Spleen (tissue), 3 donors: ENCODE measurements at regions not wholly inside any gene's neighbourhood (a gene's known extent, or its start where the extent isn't known, plus 50 kb on each side); places are given as distances from the start of the nearest gene placed in this dataset.
"Not testable (repeated sequence)": the region's sequence is repeated elsewhere in the genome, so short reads cannot be mapped to it uniquely, and the experiment has no call there.

Experiments
- POLR2A ChIP-seq, 3 donors: fragments of 450-650 bp; IDR thresholded peaks; one replicate each; pipeline ENCODE4 v1.5.1; 2017; ENCODE audit warnings: antibody characterized with exemption in 3 of 3, mild to moderate bottlenecking in 1 of 3
- POLR2AphosphoS5 ChIP-seq, 3 donors: sonication (generic); formaldehyde crosslinking; IDR thresholded peaks; one replicate each; pipeline ENCODE4 v1.5.1; 2017; ENCODE audit warnings: antibody characterized with exemption in 3 of 3

- not testable (repeated sequence) for TF ChIP-seq POLR2AphosphoS5, POLR2A (IDR thresholded peaks at IDR 0.05)
Measured at GRCh38 chr1:86803641-86804040, 99.3 kb downstream of the SH3GLB1 start.
